ENCODE measurements at regions not wholly inside any gene's neighbourhood (a gene's known extent, or its start where the extent isn't known, plus 50 kb on each side); places are given as distances from the start of the nearest gene placed in this dataset.
"Not testable (repeated sequence)": the region's sequence is repeated elsewhere in the genome, so short reads cannot be mapped to it uniquely, and the experiment has no call there.

DNA sequence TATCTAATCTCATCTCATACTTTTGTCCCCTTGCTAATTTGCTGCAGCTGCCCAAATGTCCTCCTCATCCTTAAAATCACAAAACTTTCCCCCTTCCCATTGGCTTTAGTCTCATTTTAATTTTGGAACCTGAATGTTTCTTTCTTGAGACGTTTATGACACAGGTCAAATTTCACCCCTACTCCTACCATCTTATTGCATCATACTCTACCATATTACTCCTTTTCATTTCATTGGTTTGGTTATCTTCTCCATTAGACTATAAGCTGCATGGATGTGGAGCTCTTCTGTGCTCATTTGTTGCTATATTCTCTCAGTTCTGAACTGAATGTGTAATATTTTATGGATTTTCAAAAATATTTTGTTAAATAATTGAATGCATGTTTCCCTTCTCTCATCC, 688.6 kb downstream of the CBLN4 start:
- intact Hi-C loops (cut with micrococcal nuclease; ENCODE audit: unreplicated experiment) = no loop called here
- no peak overlapping the region for H3K4me3 ChIP-seq (ENCODE audit: low read depth, low read length, poor library complexity, severe bottlenecking)
- no TSS peak for BruUV-seq (replicated peaks)
- H3K27ac ChIP-seq (ENCODE audit: low read depth, low read length, poor library complexity, severe bottlenecking) = no peak overlapping the region
- TF ChIP-seq, protein P1, sequence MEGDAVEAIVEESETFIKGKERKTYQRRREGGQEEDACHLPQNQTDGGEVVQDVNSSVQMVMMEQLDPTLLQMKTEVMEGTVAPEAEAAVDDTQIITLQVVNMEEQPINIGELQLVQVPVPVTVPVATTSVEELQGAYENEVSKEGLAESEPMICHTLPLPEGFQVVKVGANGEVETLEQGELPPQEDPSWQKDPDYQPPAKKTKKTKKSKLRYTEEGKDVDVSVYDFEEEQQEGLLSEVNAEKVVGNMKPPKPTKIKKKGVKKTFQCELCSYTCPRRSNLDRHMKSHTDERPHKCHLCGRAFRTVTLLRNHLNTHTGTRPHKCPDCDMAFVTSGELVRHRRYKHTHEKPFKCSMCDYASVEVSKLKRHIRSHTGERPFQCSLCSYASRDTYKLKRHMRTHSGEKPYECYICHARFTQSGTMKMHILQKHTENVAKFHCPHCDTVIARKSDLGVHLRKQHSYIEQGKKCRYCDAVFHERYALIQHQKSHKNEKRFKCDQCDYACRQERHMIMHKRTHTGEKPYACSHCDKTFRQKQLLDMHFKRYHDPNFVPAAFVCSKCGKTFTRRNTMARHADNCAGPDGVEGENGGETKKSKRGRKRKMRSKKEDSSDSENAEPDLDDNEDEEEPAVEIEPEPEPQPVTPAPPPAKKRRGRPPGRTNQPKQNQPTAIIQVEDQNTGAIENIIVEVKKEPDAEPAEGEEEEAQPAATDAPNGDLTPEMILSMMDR (conservative IDR thresholded peaks at IDR 0.05; ENCODE audit: low read depth, low read length) = no peak
- TF ChIP-seq EZH2 (IDR thresholded peaks at IDR 0.05; ENCODE audit: borderline replicate concordance, low read depth, low read length, poor library complexity, severe bottlenecking) = no peak
- H3K27me3 ChIP-seq (replicated peaks; ENCODE audit: insufficient read depth, low read depth, low read length, poor library complexity) = no peaks in the 10 kb centered on the region
- ChIA-PET POLR2A (ENCODE audit: low non-redundant PET) (no interaction called here), CTCF (no interaction called here)
- no peak for DNase-seq (ENCODE audit: low spot score)
- H3K9me3 ChIP-seq (ENCODE audit: low read depth, low read length, poor library complexity, severe bottlenecking) = peaks cover 14% of the 10 kb centered on the region
- H3K4me1 ChIP-seq (ENCODE audit: insufficient read depth, low read length, poor library complexity, severe bottlenecking) = no peaks in the 10 kb centered on the region
- H3K36me3 ChIP-seq (ENCODE audit: insufficient read depth, low read length, poor library complexity, severe bottlenecking) = no peaks in the 10 kb centered on the region

DNA sequence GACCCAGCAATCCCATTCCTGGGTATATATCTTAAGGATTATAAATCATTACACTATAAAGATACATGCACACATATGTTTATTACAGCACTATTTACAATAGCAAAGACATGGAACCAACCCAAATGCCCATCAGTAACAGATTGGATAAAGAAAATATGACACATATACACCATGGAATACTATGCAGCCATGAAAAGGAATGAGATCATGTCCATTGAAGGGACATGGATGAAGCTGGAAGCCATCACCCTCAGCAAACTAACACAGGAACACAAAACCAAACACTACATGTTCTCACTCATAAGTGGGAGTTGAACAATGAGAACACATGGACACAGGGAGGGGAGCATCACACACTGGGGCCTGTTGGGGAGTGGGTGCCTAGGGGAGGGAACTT, 694.5 kb downstream of the CBLN4 start:
- CTCF ChIA-PET; POLR2A ChIA-PET (ENCODE audit: low non-redundant PET); H3K4me3 ChIP-seq (ENCODE audit: low read depth, low read length, poor library complexity, severe bottlenecking): not testable (repeated sequence)

DNA sequence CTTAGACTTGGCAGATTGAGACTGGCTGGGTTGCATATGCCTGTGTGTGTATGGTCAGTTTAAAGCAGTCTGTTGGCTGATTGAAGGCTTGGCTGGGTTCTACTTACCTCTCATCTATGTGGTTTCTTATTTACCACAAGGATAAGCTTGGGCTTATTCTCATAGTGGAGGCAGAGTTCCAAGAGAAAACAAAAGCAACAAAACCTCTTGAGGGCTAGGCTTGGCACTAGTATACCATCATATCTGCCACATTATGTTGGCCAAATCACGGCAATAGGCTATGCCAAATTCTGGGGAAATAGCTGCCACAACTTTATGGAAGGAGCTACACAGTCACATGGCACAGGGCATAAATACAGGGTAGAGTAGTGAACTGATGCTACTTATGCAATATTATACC, 714.1 kb downstream of the CBLN4 start:
- Histone ChIP-seq H3K27me3 (replicated peaks; ENCODE audit: insufficient read depth, low read depth, low read length, poor library complexity) (no peaks in the 10 kb centered on the region), H3K4me1 (ENCODE audit: insufficient read depth, low read length, poor library complexity, severe bottlenecking) (no peaks in the 10 kb centered on the region), H3K4me3 (ENCODE audit: low read depth, low read length, poor library complexity, severe bottlenecking) (no peak overlapping the region), H3K9me3 (ENCODE audit: low read depth, low read length, poor library complexity, severe bottlenecking) (peaks cover 6% of the 10 kb centered on the region), H3K36me3 (ENCODE audit: insufficient read depth, low read length, poor library complexity, severe bottlenecking) (no peaks in the 10 kb centered on the region), H3K27ac (ENCODE audit: low read depth, low read length, poor library complexity, severe bottlenecking) (no peak overlapping the region)
- intact Hi-C loops (cut with micrococcal nuclease; ENCODE audit: unreplicated experiment) = no loop called here
- POLR2A ChIA-PET (ENCODE audit: low non-redundant PET) = no interaction called here
- no TSS peak for BruUV-seq (replicated peaks)
- CTCF ChIA-PET = no interaction called here
- DNase-seq (ENCODE audit: low spot score) = no peak
- no peak for TF ChIP-seq EZH2 (IDR thresholded peaks at IDR 0.05; ENCODE audit: borderline replicate concordance, low read depth, low read length, poor library complexity, severe bottlenecking)
- TF ChIP-seq, protein P1 (conservative IDR thresholded peaks at IDR 0.05; ENCODE audit: low read depth, low read length) = no peak

More for the DNA sequence above, 694.5 kb downstream of the CBLN4 start:
- H3K9me3 ChIP-seq (ENCODE audit: low read depth, low read length, poor library complexity, severe bottlenecking) = peaks cover 19% of the 10 kb centered on the region
- intact Hi-C loops (cut with micrococcal nuclease; ENCODE audit: unreplicated experiment); H3K27ac ChIP-seq (ENCODE audit: low read depth, low read length, poor library complexity, severe bottlenecking); H3K36me3 ChIP-seq (ENCODE audit: insufficient read depth, low read length, poor library complexity, severe bottlenecking); DNase-seq (ENCODE audit: low spot score); BruUV-seq (replicated peaks); H3K4me1 ChIP-seq (ENCODE audit: insufficient read depth, low read length, poor library complexity, severe bottlenecking); H3K27me3 ChIP-seq (replicated peaks; ENCODE audit: insufficient read depth, low read depth, low read length, poor library complexity): not testable (repeated sequence)

DNA sequence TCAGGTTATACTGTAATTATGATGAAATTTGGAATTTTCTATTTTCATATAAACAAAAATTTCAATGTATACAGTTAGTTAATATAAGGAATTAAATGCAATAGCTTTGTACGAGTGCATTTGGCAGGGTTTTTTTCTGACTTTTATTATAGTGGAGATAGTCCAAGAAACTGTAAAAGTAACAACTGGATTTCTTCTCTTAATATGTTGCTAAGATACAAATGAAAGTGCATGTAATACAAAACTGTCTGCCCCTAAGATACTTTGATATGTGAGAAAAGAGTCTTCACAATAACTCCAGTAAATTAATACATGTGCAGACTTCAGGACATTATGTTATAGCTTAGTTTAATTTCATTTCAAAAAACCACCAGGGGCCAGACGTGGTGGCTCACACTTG, 721.4 kb downstream of the CBLN4 start:
- BruUV-seq (replicated peaks) = no TSS peak
- H3K27me3 ChIP-seq (replicated peaks; ENCODE audit: insufficient read depth, low read depth, low read length, poor library complexity) = no peaks in the 10 kb centered on the region
- ChIA-PET POLR2A (ENCODE audit: low non-redundant PET) (no interaction called here), CTCF (no interaction called here)
- H3K9me3 ChIP-seq (ENCODE audit: low read depth, low read length, poor library complexity, severe bottlenecking) = peaks cover 21% of the 10 kb centered on the region
- no peak overlapping the region for H3K4me3 ChIP-seq (ENCODE audit: low read depth, low read length, poor library complexity, severe bottlenecking)
- H3K27ac ChIP-seq (ENCODE audit: low read depth, low read length, poor library complexity, severe bottlenecking) = no peak overlapping the region
- intact Hi-C loops (cut with micrococcal nuclease; ENCODE audit: unreplicated experiment) = no loop called here
- no peaks in the 10 kb centered on the region for H3K4me1 ChIP-seq (ENCODE audit: insufficient read depth, low read length, poor library complexity, severe bottlenecking)
- H3K36me3 ChIP-seq (ENCODE audit: insufficient read depth, low read length, poor library complexity, severe bottlenecking) = no peaks in the 10 kb centered on the region
- TF ChIP-seq EZH2 (IDR thresholded peaks at IDR 0.05; ENCODE audit: borderline replicate concordance, low read depth, low read length, poor library complexity, severe bottlenecking) = no peak
- TF ChIP-seq, protein P1 (conservative IDR thresholded peaks at IDR 0.05; ENCODE audit: low read depth, low read length) = no peak
- no peak for DNase-seq (ENCODE audit: low spot score)
